HEK293 (cell line): ENCODE measurements at regions not wholly inside any gene's neighbourhood (a gene's known extent, or its start where the extent isn't known, plus 50 kb on each side); places are given as distances from the start of the nearest gene placed in this dataset.

ENCODE experiments used
- ELK4 ChIP-seq: IDR thresholded peaks from 2 replicates; pipeline ENCODE4 v1.6.1; 2011; ENCODE audit warnings: mild to moderate bottlenecking, low read depth, low read length, borderline replicate concordance
- PRDM10 ChIP-seq: fragments of 450-650 bp; formaldehyde crosslinking; IDR thresholded peaks from 2 replicates; pipeline ENCODE4 v1.5.1; 2016; ENCODE audit warnings: missing biosample characterization, missing genetic modification characterization
- REST ChIP-seq: fragments of 450-650 bp; formaldehyde crosslinking; IDR thresholded peaks from 2 replicates; pipeline ENCODE4 v1.5.1; 2016; ENCODE audit warnings: missing biosample characterization, missing genetic modification characterization

DNA sequence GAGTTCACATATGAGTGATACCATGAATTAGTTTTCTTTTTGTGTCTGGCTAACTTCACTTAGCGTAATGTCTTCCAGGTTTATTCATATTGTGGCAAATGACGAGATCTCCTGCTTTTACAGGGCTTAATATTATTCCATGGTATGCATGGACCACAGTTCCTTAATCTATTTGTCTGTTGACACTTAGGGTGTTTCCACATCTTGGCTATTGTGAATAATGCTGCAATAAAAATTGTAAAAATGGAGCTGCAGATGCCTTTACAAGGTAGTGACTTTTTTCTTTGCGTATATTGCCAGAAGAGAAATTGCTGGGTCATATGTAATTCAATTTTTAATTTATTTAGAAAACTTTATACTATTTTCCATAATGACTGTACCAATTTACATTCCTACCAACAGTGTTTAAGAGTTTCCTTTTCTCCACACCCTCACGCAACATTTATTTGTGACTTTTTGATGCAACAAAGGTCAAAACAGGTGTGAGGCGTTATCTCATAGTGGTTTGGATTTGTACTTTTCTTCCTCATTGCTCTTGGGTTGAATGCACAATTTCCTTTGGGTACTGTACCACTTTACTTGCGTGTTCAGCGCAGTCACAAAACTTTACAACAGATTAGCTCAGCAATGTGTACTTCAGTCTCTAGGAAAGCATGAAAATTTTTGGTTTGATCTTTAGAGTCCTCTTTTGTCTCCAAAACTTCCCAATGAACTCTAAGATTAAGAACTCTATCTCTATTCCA is 240.8 kb downstream of the PPARGC1A start:
- TF ChIP-seq REST (no peak), ELK4 (no peak), PRDM10 (tag by site-specific recombination) (no peak)
